VCaP (cell line): ENCODE measurements at regions not wholly inside any gene's neighbourhood (a gene's known extent, or its start where the extent isn't known, plus 50 kb on each side); places are given as distances from the start of the nearest gene placed in this dataset.

Experiments
- H3K27ac ChIP-seq: fragments of 450-650 bp; 2 replicates; pipeline ENCODE4 v1.5.1; 2017
- CTCF ChIP-seq: fragments of 450-650 bp; conservative IDR thresholded peaks from 2 replicates; pipeline ENCODE4 v1.5.1; 2017; ENCODE audit warnings: mild to moderate bottlenecking, moderate library complexity

DNA sequence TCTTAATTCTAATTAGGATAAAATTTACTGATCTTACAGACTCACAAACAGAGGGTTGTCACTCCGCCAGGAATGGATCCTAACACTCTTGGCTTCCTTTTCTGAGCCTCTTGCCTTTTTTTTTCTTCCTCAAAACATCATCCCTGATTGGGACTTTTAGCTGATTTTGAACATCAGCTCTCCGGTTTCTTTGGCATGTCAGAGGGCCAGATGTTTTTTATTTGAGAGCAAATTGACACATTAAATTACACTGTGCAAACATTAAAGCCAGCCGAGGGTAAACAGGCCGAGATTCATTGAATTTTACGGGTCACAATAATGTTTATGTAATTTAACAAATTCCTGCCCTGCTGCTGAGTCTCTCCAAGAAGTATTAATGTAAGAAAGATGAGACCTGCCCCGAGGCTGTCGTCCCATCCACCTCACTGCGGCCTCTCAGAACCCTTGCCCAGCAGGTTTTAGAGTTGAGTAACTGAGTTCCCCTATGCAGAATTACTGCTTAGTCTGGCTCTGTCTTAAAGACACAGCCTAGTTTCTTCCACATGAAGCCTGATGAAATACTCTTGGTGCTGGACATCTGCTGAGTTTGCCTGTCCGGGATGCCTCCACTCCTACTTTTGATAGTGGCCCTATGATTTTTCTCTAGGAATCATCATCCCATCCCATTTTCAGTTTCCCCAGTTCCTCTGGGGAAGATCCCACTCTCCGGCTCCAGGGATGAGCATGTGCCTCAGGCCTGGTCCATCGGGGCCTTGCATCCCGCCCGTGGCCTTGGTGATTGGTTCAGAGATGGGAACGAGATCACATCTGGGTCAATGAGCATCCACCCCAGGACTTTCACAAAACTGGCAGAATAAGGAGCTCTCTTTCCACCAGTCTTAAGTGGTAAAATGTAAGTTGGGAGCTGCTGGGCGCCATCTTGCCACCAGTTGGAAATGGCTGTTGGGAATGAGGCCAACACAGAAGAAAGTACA is 226.6 kb upstream of the TLE3 start:
- H3K27ac ChIP-seq = peak overlapping the region; percentile 70
- TF ChIP-seq CTCF = no peak

DNA sequence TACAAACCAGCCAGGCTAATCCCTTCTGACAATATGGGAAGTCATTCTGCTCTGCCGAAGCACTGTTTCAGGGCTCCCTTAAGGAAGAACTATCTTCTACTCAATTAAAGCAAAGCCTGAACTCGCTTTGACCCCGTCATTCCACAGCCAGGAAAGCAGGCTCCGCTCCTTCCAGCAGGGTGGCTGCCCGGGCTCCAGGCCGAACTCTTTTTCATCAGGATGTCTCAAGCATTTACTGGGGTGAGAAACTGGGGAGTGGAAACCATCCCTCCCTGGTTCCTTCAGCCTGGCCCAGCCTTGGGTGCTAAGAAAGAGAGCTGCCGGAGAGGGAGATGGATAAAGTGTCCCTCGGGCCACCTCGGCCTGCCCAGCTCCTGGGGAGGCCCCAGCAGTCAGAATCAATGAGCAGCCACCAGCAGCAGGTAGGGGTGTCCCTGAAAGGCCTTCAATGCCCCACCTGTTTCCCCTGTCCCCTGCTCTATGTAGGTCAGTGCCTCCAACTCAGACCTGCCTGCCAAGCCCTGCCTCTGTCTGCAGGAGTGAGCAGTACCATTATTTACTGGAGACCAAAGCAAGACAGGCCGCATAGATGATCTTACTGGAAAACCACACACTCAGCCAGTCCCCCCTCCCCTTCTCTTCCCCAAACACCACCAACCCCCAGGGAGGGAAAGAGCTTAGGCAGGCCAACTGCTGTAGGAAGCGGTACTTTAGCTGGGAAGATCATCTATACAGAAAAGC is 225.6 kb upstream of the TLE3 start:
- no peak for TF ChIP-seq CTCF
- H3K27ac ChIP-seq = peak overlapping the region; percentile 70

- no peak for TF ChIP-seq CTCF
- no peak overlapping the region; the same call in 1 of the 2 replicates for H3K27ac ChIP-seq
These were observed 224.4 kb upstream of the TLE3 start for GRCh38 chr15:70322051-70322668.

DNA sequence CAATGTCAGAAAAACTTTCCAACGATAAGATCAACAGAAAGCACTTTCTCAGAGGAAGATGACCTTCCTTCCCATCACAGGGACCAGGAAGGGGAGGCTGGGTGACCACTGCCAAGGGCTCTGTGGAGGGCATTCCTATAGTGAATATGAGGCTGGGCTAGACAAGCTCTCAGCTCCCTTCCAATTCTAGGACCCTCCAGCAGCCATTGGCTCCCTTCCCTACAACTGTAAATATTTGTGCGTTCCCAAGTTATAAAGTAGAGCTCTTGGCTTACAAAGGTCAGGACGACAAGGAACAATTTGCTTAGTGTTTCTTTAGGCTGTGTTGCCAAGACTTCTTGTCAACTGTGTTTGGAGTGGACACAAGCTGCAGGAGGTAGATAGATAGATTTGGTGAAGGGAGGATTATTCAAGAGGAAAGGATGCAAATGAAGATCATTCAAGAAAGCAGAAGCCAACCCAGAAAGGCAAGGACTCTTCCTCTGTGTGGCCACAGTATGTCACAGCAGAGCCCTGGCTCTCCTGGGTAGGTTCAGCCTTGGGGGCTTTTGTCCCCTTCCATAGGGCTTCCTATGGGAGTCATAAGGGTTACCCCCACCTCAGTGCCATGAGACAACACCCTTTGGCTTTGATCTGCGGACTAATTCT is 223.6 kb upstream of the TLE3 start:
- peak overlapping the region; percentile 20 for H3K27ac ChIP-seq
- TF ChIP-seq CTCF = no peak

DNA sequence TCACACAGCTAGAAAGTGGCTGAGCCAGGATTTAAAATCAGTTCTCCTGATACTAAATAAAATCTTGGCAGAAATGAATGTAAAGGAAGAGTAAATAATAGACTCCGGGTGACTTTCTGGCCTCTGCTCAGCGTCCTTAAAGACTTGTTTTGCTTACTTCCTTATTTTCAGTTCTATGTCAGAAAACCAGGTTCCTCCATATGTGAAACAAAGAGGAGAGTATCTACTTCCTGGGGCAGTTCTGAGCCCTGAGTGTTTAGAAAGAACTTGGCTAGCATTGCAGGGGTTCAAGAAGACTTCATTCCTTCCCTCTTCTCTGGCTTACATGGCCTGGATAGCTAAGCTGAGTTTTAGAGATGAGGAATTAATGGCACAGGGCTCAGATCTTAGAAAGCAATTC is 222.8 kb upstream of the TLE3 start:
- 0 out of 2 replicates have a peak overlapping the region, but pooled peaks have one; percentile 20 for H3K27ac ChIP-seq
- no peak for TF ChIP-seq CTCF

DNA sequence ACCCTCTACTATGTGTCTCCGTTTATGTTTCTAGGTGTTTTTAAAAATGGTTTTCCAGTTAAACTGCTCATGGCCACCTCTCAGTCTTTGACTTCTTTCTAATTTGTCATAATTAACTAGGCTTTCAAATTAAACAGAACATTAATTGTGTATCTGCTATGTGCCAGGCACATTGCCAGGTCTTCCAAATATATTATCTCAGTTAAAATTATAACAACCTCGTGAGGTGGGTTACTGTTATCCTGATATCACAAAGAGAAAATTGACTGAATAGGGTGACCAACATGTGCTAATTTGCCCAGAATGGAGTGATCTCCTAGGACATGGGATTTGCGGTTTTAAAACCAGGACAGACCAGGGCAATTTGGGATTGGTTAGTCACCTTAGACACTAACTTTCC is 222.4 kb upstream of the TLE3 start:
- TF ChIP-seq CTCF = no peak

More for the DNA sequence above, 222.4 kb upstream of the TLE3 start:
- no peak overlapping the region for H3K27ac ChIP-seq
